ENCODE measurements at regions not wholly inside any gene's neighbourhood (a gene's known extent, or its start where the extent isn't known, plus 50 kb on each side); places are given as distances from the start of the nearest gene placed in this dataset.
"Not testable (repeated sequence)": the region's sequence is repeated elsewhere in the genome, so short reads cannot be mapped to it uniquely, and the experiment has no call there.

- Histone ChIP-seq H3K4me3 (no peak overlapping the region), H3K27me3 (no peaks in the 10 kb centered on the region), H3K36me3 (no peaks in the 10 kb centered on the region), H3K9me3 (no peaks in the 10 kb centered on the region)
- DNase-seq: no peak
These were observed 173.3 kb downstream of the VEGFC start for GRCh38 chr4:176619430-176619829.

DNA sequence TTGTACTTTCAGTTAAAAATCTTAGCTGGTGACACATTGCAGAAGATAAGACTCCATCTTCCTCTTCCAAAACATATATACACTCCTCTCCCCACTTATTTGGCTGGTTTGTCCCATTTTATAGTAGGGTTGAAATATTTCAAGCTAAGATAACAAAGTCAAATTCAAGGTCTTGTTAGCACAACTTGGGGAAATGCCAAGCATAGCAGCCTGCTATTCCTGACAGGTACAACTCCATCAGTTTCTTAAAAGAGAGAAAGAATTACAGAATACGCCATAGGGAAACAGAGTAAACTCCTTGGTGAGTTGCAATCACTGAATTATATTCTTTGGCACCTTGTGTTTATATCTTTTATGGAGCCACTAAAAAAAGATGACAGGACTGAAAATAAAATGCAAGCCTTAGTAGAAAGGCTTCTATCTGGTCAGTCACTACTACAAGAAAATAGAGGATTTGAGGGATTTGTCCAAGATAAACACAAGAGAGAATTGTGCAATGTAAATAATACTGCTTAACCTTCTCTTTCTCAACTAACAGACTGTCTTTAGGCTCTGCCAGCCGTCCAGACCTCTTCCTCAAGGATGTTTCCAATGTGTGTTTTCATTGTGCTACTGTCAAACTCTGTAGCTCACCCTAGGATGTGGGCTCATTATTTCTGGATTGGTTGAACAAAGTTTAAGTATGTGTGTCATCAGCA, 170.3 kb downstream of the VEGFC start:
- DNase-seq: peak; percentile 25
- Histone ChIP-seq H3K9me3 (no peaks in the 10 kb centered on the region), H3K36me3 (no peaks in the 10 kb centered on the region), H3K4me3 (no peak overlapping the region), H3K27me3 (no peaks in the 10 kb centered on the region)

GRCh38 chr4:176624983-176625610, 167.6 kb downstream of the VEGFC start:
- H3K4me3 ChIP-seq, H3K9me3 ChIP-seq, H3K36me3 ChIP-seq, H3K27me3 ChIP-seq, DNase-seq: not testable (repeated sequence)

- Histone ChIP-seq H3K4me3 (no peak overlapping the region), H3K27me3 (no peaks in the 10 kb centered on the region), H3K36me3 (no peaks in the 10 kb centered on the region), H3K9me3 (no peaks in the 10 kb centered on the region; the same call in 1 of the 2 replicates)
- no peak for DNase-seq
These were observed 164.8 kb downstream of the VEGFC start for GRCh38 chr4:176627916-176628315.

DNA sequence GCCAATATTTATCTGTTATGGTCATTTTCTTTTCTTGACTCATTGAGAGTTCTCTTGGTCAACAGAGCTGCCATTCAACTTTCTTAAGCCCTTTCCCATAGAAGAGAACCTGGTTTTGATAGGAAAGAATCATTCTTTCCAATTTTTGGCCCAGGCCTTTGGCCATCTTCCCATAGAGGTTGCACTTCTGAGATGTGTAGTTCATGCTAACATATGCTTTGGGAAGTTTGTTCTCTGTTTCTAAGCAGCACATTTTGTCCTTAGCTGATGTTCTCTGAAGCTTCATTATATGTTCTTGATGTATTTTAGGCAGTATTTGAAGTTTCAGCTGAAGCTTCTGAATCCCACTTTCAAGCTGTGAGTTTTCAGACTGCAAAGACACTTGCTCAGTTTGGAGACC, 161.1 kb downstream of the VEGFC start:
- no peak for DNase-seq
- Histone ChIP-seq H3K4me3 (no peak overlapping the region), H3K9me3 (no peaks in the 10 kb centered on the region; the same call in 1 of the 2 replicates), H3K27me3 (no peaks in the 10 kb centered on the region), H3K36me3 (no peaks in the 10 kb centered on the region)
